Caco-2 (cell line): ENCODE measurements at regions not wholly inside any gene's neighbourhood (a gene's known extent, or its start where the extent isn't known, plus 50 kb on each side); places are given as distances from the start of the nearest gene placed in this dataset.

Experiments
- BruUV-seq: library from RNA; stranded (reverse); fragments of 400-500 nt; replicated peaks from 2 replicates; lab custom pipeline; 2021; lab: Mats Ljungman, UMichigan
- CTCF ChIA-PET: fragments of 300-600 bp; sonication (Branson Sonifier 250); formaldehyde crosslinking; loops from one replicate; lab custom pipeline; 2022; ENCODE audit warnings: antibody characterized with exemption; lab: Charles Lee
- POLR2A ChIA-PET: fragments of 300-600 bp; sonication (Branson Sonifier 250); formaldehyde crosslinking; loops from one replicate; lab custom pipeline; 2022; ENCODE audit warnings: antibody characterized with exemption; lab: Charles Lee
- DNase-seq, 2 experiments: peaks; one replicate each; pipeline versions ENCODE4 v3.0.0 to v3.0.0-alpha.2; 2020 to 2022
- H3K27me3 ChIP-seq: replicated peaks from 2 replicates; pipeline ENCODE4 v1.6.0; 2011; ENCODE audit warnings: low read length; ENCODE audit not compliant: control insufficient read depth, insufficient read depth
- H3K36me3 ChIP-seq: 2 replicates; pipeline ENCODE4 v1.5.1; 2011; ENCODE audit warnings: low read length; ENCODE audit not compliant: control insufficient read depth, insufficient read depth
- H3K4me1 ChIP-seq: fragments of 250-450 bp; sonication (Bioruptor Pico); 2 replicates; pipeline ENCODE4 v1.5.1; 2020; ENCODE audit warnings: mild to moderate bottlenecking
- H3K4me3 ChIP-seq: 2 replicates; pipeline ENCODE4 v1.5.1; 2011; ENCODE audit warnings: low read depth, mild to moderate bottlenecking, control low read depth, low read length
- H3K9me3 ChIP-seq: fragments of 250-450 bp; sonication (Bioruptor Pico); 2 replicates; pipeline ENCODE4 v1.5.1; 2020; ENCODE audit warnings: mild to moderate bottlenecking, moderate library complexity
- H3K27ac Mint-ChIP-seq: one replicate; pipeline ENCODE4 v1.8.0; 2022; ENCODE audit warnings: mixed read lengths; ENCODE audit not compliant: unreplicated experiment
- H3K27me3 Mint-ChIP-seq: one replicate; pipeline ENCODE4 v1.8.0; 2022; ENCODE audit warnings: mixed read lengths; ENCODE audit not compliant: insufficient read depth, unreplicated experiment
- H3K36me3 Mint-ChIP-seq: one replicate; pipeline ENCODE4 v1.8.0; 2022; ENCODE audit warnings: mild to moderate bottlenecking, mixed read lengths; ENCODE audit not compliant: insufficient read depth, unreplicated experiment
- H3K4me1 Mint-ChIP-seq: one replicate; pipeline ENCODE4 v1.8.0; 2022; ENCODE audit warnings: low read depth, mixed read lengths; ENCODE audit not compliant: unreplicated experiment
- H3K4me3 Mint-ChIP-seq: one replicate; pipeline ENCODE4 v1.8.0; 2022; ENCODE audit warnings: mild to moderate bottlenecking, moderate library complexity, mixed read lengths; ENCODE audit not compliant: unreplicated experiment
- H3K9me3 Mint-ChIP-seq: one replicate; pipeline ENCODE4 v1.8.0; 2022; ENCODE audit warnings: mixed read lengths; ENCODE audit not compliant: unreplicated experiment
- CTCF ChIP-seq, 2 experiments: fragments of 200-600 bp in 1 of 2; IDR thresholded peaks; 1 replicate in 1 of 2; 2 replicates in 1 of 2; pipeline versions ENCODE4 v1.5.1 to v1.8.0; 2011 to 2022; ENCODE audit warnings: antibody characterized with exemption in 1 of 2, control low read depth in 1 of 2, inconsistent platforms in 1 of 2, low read depth in 1 of 2, low read length in 1 of 2, mild to moderate bottlenecking in 1 of 2, moderate library complexity in 1 of 2; ENCODE audit not compliant: insufficient read depth in 1 of 2, severe bottlenecking in 1 of 2, unreplicated experiment in 1 of 2
- intact Hi-C: fragments of 100-400 bp; cut with micrococcal nuclease; formaldehyde crosslinking; loops from one replicate; pipeline ENCODE4 v1.10.0; 2022; ENCODE audit not compliant: unreplicated experiment

GRCh38 chr2:204362581-204362980 is 182.7 kb upstream of the PARD3B start:
- CTCF ChIA-PET: no interaction called here

GRCh38 chr2:204363513-204363912 is 181.8 kb upstream of the PARD3B start:
- Mint-ChIP-seq H3K27me3 (no peaks in the 10 kb centered on the region), H3K4me1 (peaks cover 7% of the 10 kb centered on the region), H3K4me3 (no peak overlapping the region), H3K36me3 (no peaks in the 10 kb centered on the region), H3K27ac (no peak overlapping the region), H3K9me3 (no peaks in the 10 kb centered on the region)
- no TSS peak for BruUV-seq
- H3K27me3 ChIP-seq: no peaks in the 10 kb centered on the region
- H3K4me1 ChIP-seq: peaks cover 14% of the 10 kb centered on the region
- POLR2A ChIA-PET: interaction anchor here (0.7 kb wide), 1 partner anchor 697 kb away, joined by 4 read pairs; no protein-coding TSS in a partner anchor
- DNase-seq: no peak
- no peaks in the 10 kb centered on the region; the same call in 1 of the 2 replicates for H3K36me3 ChIP-seq
- H3K9me3 ChIP-seq: no peaks in the 10 kb centered on the region
- TF ChIP-seq CTCF (IDR thresholded peaks at IDR 0.05; ENCODE audit: insufficient read depth in 1 of 2, low read depth in 1 of 2, low read length in 1 of 2, severe bottlenecking in 1 of 2, unreplicated experiment in 1 of 2): no peak
- H3K4me3 ChIP-seq: no peak overlapping the region
- intact Hi-C loops: no loop called here
- CTCF ChIA-PET: no interaction called here

More at GRCh38 chr2:204362581-204362980, 182.7 kb upstream of the PARD3B start:
- DNase-seq: no peak
- Mint-ChIP-seq H3K9me3 (no peaks in the 10 kb centered on the region), H3K27me3 (no peaks in the 10 kb centered on the region), H3K4me1 (peaks cover 7% of the 10 kb centered on the region), H3K4me3 (no peak overlapping the region), H3K27ac (no peak overlapping the region), H3K36me3 (no peaks in the 10 kb centered on the region)
- POLR2A ChIA-PET: no interaction called here
- H3K27me3 ChIP-seq: no peaks in the 10 kb centered on the region
- intact Hi-C loops: no loop called here
- H3K36me3 ChIP-seq: no peaks in the 10 kb centered on the region; the same call in 1 of the 2 replicates
- H3K4me3 ChIP-seq: no peak overlapping the region
- H3K4me1 ChIP-seq: peaks cover 14% of the 10 kb centered on the region
- no TSS peak for BruUV-seq
- no peaks in the 10 kb centered on the region for H3K9me3 ChIP-seq
- no peak for TF ChIP-seq CTCF (IDR thresholded peaks at IDR 0.05; ENCODE audit: insufficient read depth in 1 of 2, low read depth in 1 of 2, low read length in 1 of 2, severe bottlenecking in 1 of 2, unreplicated experiment in 1 of 2)

GRCh38 chr2:204364860-204365535 is 180.3 kb upstream of the PARD3B start:
- Mint-ChIP-seq H3K27me3 (no peaks in the 10 kb centered on the region), H3K9me3 (no peaks in the 10 kb centered on the region), H3K27ac (no peak overlapping the region), H3K4me3 (no peak overlapping the region), H3K36me3 (no peaks in the 10 kb centered on the region), H3K4me1 (peaks cover 11% of the 10 kb centered on the region)
- DNase-seq: no peak
- no peaks in the 10 kb centered on the region; the same call in 1 of the 2 replicates for H3K36me3 ChIP-seq
- TF ChIP-seq CTCF (IDR thresholded peaks at IDR 0.05; ENCODE audit: insufficient read depth in 1 of 2, low read depth in 1 of 2, low read length in 1 of 2, severe bottlenecking in 1 of 2, unreplicated experiment in 1 of 2): no peak
- no peaks in the 10 kb centered on the region for H3K9me3 ChIP-seq
- H3K4me3 ChIP-seq: no peak overlapping the region
- intact Hi-C loops: no loop called here
- POLR2A ChIA-PET: no interaction called here
- no peaks in the 10 kb centered on the region for H3K27me3 ChIP-seq
- peaks cover 6% of the 10 kb centered on the region for H3K4me1 ChIP-seq
- BruUV-seq: no TSS peak
- CTCF ChIA-PET: no interaction called here
